Psoas muscle (tissue), 7 donors: ENCODE measurements at regions not wholly inside any gene's neighbourhood (a gene's known extent, or its start where the extent isn't known, plus 50 kb on each side); places are given as distances from the start of the nearest gene placed in this dataset.

Experiments
- ATAC-seq, 4 donors: fragments of 200-7000 bp; cut with Tn5 transposase; one replicate each; pipeline ENCODE4 v1.9.1; 2020; ENCODE audit warnings: moderate library complexity in 3 of 4, mild to moderate bottlenecking in 2 of 4
- DNase-seq, 2 donors: peaks; one replicate each; pipeline ENCODE4 v3.0.0-alpha.2; 2020
- H3K27ac ChIP-seq: fragments of 200-600 bp; one replicate; pipeline ENCODE4 v1.8.0; 2022
- H3K27me3 ChIP-seq, 3 donors: fragments of 200-600 bp in 1 of 3; one replicate each; pipeline versions ENCODE4 v1.6.1 to v1.8.0; 2013 to 2022; ENCODE audit warnings: low read length in 2 of 3, mild to moderate bottlenecking in 2 of 3, moderate library complexity in 1 of 3; ENCODE audit not compliant: insufficient read depth in 3 of 3
- H3K36me3 ChIP-seq, 2 donors: fragments of 200-600 bp in 1 of 2; one replicate each; pipeline versions ENCODE4 v1.6.1 to v1.8.0; 2013 to 2022; ENCODE audit warnings: low read depth in 1 of 2, mild to moderate bottlenecking in 1 of 2, moderate library complexity in 1 of 2; ENCODE audit not compliant: insufficient read depth in 1 of 2
- H3K4me1 ChIP-seq: fragments of 200-600 bp; one replicate; pipeline ENCODE4 v1.8.0; 2022
- H3K4me3 ChIP-seq: fragments of 200-600 bp; one replicate; pipeline ENCODE4 v1.8.0; 2022; ENCODE audit warnings: mild to moderate bottlenecking
- H3K9me3 ChIP-seq: fragments of 200-600 bp; one replicate; pipeline ENCODE4 v1.8.0; 2022
- CTCF ChIP-seq: fragments of 200-600 bp; IDR thresholded peaks from one replicate; pipeline ENCODE4 v1.8.0; 2022; ENCODE audit warnings: antibody characterized with exemption
- WGBS, 3 donors: extraction: QIAGEN DNeasy Blood & Tissue Kit; methylation state at CpG; one replicate each; pipeline versions ENCODE4 v1.1.6 to v1.1.7; 2013; 5-methylcytosine and 5-hydroxymethylcytosine counted together
- intact Hi-C, 2 donors: fragments of 100-400 bp; cut with DNase I; formaldehyde crosslinking; loops; one replicate each; pipeline versions ENCODE4 v1.11.0 to v1.14.2; 2022
- donor health status: healthy with polysubstance abuse.
- donor health status: DM: no; HTN: no; CAD: no; lungs with moderate emphysema.
- donor health status: Bipolar disorder and iron deficiency.
- donor health status: healthy.
- donor health status: DM: yes; HTN: yes; CAD: no.
- donor health status: DM: no; HTN: no; CAD: no.
- donor health status: DM: yes; HTN: yes; CAD: no.

DNA sequence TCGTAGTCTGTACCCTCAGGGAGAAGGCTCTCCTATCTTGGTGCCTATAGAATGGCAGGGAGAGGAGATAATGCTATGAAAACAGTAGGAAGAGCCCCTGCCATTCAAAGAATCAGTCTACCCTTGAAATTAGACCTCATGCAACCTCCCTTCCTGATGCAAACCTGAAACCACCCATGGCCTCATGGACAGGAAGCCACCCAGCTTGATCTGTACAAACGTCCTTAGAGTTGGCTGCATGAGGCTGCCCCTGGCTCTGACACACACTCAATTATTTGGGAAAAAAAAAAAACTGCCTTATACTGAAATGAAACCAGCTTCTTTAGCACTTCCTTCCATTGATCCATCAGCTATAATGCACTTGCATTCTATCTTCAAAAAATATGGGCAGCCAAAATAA is 116.6 kb upstream of the BCL2L14 start:
- H3K36me3 ChIP-seq = no peaks in the 10 kb centered on the region
- no peak overlapping the region for H3K4me3 ChIP-seq
- H3K4me1 ChIP-seq = peaks cover 7% of the 10 kb centered on the region
- no peak for TF ChIP-seq CTCF
- no peaks in the 10 kb centered on the region for H3K9me3 ChIP-seq
- whole genome bisulfite sequencing, 3 donors = 47 to 56% (median 52%) methylated on average over 2 of the region's 2 CpGs
- ATAC-seq (no peak), DNase-seq (no peak)
- intact Hi-C loops = no loop called here
- H3K27ac ChIP-seq = no peak overlapping the region
- H3K27me3 ChIP-seq = peaks cover 0 to 7% (median 0%) of the 10 kb centered on the region in 3 donors

DNA sequence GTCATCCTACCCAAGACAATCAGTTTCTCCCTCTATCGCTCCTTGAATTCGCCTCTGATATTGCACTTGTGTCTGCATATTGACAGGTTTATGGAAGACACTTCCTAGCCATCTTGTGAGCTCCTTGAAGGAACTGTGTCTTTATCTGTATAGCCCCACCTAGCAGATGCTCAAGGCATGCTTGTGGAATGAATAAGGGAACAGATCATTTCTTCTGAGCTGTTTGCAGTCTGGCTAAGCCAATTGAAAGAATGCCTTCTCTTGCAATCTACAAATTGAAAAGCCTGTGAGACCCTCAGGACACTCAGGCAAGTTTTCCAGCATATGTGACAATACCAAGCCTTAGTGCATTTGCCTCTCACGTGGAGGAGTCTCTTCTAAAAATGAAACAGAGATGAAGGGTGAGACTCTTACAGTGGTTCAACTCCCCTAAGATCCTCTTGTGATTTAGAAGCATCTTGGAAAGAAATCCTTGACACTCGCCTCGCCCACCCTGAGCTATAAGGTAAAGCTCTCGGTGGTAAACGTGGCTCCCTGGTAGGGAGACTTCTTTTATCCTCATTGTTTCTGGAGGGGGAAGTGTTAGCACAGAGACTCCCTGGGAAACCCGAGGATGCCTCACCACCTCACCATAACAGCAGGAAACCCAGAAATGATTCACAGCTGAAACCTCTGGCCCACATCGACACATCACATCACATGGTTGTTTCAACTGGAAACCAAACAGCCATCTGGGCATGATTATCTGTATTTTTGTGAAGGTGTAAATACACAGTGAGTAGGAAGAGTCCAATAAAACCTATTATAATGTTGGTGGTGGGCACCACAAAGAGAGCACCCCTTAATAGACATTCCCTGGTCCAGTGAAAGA is 112.3 kb upstream of the BCL2L14 start:
- 75 to 80% (median 79%) methylated on average over 9 of the region's 9 CpGs for WGBS, 3 donors
- TF ChIP-seq CTCF = no peak
- Histone ChIP-seq H3K27me3 (peaks cover 0 to 7% (median 0%) of the 10 kb centered on the region in 3 donors), H3K9me3 (no peaks in the 10 kb centered on the region), H3K36me3 (no peaks in the 10 kb centered on the region), H3K27ac (no peak overlapping the region), H3K4me3 (no peak overlapping the region), H3K4me1 (no peaks in the 10 kb centered on the region)
- intact Hi-C loops = no loop called here
- no peak for DNase-seq
- no peak for ATAC-seq

DNA sequence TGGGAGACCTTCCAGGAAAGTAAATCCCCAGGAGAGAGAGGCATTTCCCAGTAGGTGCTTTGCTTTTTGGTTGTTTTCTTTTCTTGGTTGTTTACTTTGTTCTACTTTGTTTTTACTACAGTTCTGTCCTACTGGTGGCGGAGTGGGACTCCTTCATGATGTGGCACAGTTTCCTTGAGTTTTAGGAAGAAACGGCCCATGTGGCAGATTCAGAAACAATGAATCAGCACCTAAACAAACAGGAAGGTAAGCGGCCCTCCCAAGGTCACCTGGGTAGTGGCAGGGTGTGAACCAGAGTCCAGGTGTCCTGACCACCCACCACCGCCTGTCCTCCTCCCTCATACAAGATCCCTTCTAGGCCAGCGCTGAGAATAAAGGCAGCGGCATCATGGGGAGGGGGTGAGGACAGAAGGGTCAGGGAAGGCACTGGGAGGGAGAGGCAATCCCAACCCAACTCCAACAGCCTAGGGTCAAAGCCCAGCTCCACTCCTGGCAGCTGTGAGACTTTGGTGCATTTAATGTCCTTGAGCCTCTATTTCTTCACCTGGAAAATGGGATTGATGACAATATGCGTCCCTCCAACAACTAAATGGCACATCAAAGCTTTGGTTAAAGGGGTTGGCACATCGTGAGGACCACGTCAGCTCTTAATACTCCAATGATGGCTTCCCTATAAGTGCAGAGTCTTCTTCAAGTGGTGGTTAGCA is 111.5 kb upstream of the BCL2L14 start:
- H3K27ac ChIP-seq = no peak overlapping the region
- no peaks in the 10 kb centered on the region for H3K4me1 ChIP-seq
- peaks cover 0 to 7% (median 0%) of the 10 kb centered on the region in 3 donors for H3K27me3 ChIP-seq
- intact Hi-C loops = no loop called here
- H3K9me3 ChIP-seq = no peaks in the 10 kb centered on the region
- no peak for TF ChIP-seq CTCF
- H3K36me3 ChIP-seq = no peaks in the 10 kb centered on the region
- no peak overlapping the region for H3K4me3 ChIP-seq
- 89 to 95% (median 92%) methylated on average over 9 of the region's 9 CpGs for WGBS, 3 donors
- no peak for ATAC-seq
- DNase-seq = no peak

- H3K9me3 ChIP-seq = no peaks in the 10 kb centered on the region
- no peak for ATAC-seq
- 76 to 84% (median 81%) methylated on average over 6 of the region's 6 CpGs for WGBS, 3 donors
- intact Hi-C loops = no loop called here
- no peaks in the 10 kb centered on the region for H3K4me1 ChIP-seq
- H3K4me3 ChIP-seq = no peak overlapping the region
- H3K36me3 ChIP-seq = no peaks in the 10 kb centered on the region
- H3K27ac ChIP-seq = no peak overlapping the region
- H3K27me3 ChIP-seq = peaks cover 0 to 6% (median 0%) of the 10 kb centered on the region in 3 donors
- TF ChIP-seq CTCF = no peak
- no peak for DNase-seq
These were observed 110.1 kb upstream of the BCL2L14 start for GRCh38 chr12:11960646-11961045.
